Duodenal mucosa (tissue), 2 donors: ENCODE measurements at regions not wholly inside any gene's neighbourhood (a gene's known extent, or its start where the extent isn't known, plus 50 kb on each side); places are given as distances from the start of the nearest gene placed in this dataset.

Source experiments
- H3K27ac ChIP-seq: one replicate; pipeline ENCODE4 v1.7.0; 2013; ENCODE audit warnings: low read depth, low read length
- H3K27me3 ChIP-seq, 2 donors: one replicate each; pipeline ENCODE4 v1.7.0; 2013; ENCODE audit warnings: low read length in 2 of 2, control low read depth in 1 of 2; ENCODE audit not compliant: insufficient read depth in 2 of 2, control insufficient read depth in 1 of 2
- H3K36me3 ChIP-seq, 2 donors: one replicate each; pipeline ENCODE4 v1.7.0; 2013; ENCODE audit warnings: low read length in 2 of 2, control low read depth in 1 of 2; ENCODE audit not compliant: insufficient read depth in 2 of 2, control insufficient read depth in 1 of 2
- H3K4me1 ChIP-seq, 2 donors: one replicate each; pipeline ENCODE4 v1.7.0; 2013; ENCODE audit warnings: low read length in 2 of 2, control low read depth in 1 of 2; ENCODE audit not compliant: insufficient read depth in 2 of 2, control insufficient read depth in 1 of 2
- H3K4me3 ChIP-seq, 2 donors: one replicate each; pipeline ENCODE4 v1.7.0; 2013; ENCODE audit warnings: low read length in 2 of 2, low read depth in 1 of 2
- H3K9ac ChIP-seq, 2 donors: one replicate each; pipeline ENCODE4 v1.7.0; 2013; ENCODE audit warnings: low read length in 2 of 2, low read depth in 1 of 2
- H3K9me3 ChIP-seq, 2 donors: one replicate each; pipeline ENCODE4 v1.7.0; 2013; ENCODE audit warnings: low read length in 2 of 2, control low read depth in 1 of 2; ENCODE audit not compliant: control insufficient read depth in 1 of 2

GRCh38 chr2:203803053-203803429, 64.5 kb upstream of the CTLA4 start:
- Histone ChIP-seq H3K27ac (no peak overlapping the region), H3K36me3 (no peaks in the 10 kb centered on the region), H3K4me1 (no peaks in the 10 kb centered on the region), H3K9ac (no peak overlapping the region), H3K4me3 (no peak overlapping the region), H3K9me3 (peaks cover 0 to 12% of the 10 kb centered on the region in 2 donors), H3K27me3 (no peaks in the 10 kb centered on the region)

DNA sequence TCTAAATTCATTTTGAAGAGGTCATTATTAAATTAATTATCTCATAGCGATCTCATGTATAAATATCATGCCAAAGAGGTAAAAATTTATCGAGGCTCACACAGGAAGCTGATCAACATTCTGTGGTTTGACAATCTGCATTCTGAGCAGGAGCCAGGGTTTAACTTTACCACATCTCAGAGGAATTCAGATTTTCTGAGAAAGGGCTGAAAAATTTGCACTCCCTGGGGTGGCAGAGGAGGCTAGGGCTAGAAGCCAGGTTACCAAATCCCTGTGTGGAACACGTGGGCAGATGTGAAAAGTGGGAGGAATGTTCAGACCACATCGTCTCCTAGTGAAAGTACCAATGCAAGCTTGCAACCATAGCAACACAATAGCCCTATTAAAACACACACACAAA, 63.5 kb upstream of the CTLA4 start:
- Histone ChIP-seq H3K9me3 (peaks cover 0 to 12% of the 10 kb centered on the region in 2 donors), H3K27ac (no peak overlapping the region), H3K4me3 (no peak overlapping the region), H3K36me3 (no peaks in the 10 kb centered on the region), H3K9ac (no peak overlapping the region), H3K27me3 (no peaks in the 10 kb centered on the region), H3K4me1 (peaks cover 2 to 4% of the 10 kb centered on the region in 2 donors)

DNA sequence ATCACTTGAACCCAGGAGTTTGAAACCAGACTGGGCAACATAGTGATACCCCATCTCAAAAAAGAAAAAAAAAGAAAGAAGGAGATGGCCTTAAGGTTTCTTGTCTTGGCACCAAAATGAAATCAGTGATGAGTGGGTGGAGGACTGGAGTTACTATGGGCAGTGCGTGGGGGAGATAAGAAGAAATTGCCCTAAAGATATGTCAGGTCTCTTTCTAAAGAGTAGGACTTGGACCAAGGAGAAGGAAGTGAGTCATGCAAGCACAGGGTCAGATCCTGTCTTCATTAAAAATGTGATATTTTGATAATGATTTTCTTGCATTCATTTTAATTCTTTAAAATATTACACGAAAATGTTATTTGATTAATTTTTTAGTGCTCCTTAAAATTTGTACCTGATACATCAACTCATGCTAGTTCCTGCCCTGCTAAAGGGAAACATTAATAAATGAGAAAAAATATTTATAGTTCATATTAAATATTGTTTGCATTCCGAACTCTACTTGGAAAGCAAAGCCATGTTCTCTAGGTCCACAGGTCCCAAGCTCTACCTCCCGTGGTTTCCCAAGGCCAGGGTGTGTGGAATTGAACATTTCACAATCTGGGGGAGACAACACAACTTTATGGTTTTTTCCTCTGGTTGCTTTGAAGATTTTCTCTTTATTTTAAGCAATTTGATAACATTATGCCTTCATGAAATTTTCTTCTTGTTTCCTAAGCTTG, 62.6 kb upstream of the CTLA4 start:
- Histone ChIP-seq H3K4me3 (no peak overlapping the region), H3K9me3 (peaks cover 0 to 12% of the 10 kb centered on the region in 2 donors), H3K4me1 (peaks cover 3 to 7% of the 10 kb centered on the region in 2 donors), H3K27me3 (no peaks in the 10 kb centered on the region), H3K9ac (no peak overlapping the region), H3K36me3 (no peaks in the 10 kb centered on the region), H3K27ac (no peak overlapping the region)

DNA sequence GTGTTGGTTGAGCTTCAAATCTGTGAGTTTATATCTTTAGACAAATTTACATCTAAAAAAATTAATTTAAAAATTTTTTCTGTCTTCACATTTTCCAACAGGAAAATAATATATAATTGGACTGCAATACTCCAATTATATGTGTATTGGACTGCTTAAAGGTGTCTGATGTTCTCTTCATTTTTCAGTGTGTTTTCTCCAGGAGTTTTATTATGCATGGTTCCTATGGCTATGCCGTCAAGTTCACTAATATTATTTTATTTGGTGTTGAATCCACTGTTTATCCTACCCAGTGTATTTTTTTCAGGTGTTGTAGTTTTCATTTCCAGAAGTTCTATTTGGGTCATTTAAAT, 62.1 kb upstream of the CTLA4 start:
- Histone ChIP-seq H3K27me3 (no peaks in the 10 kb centered on the region), H3K27ac (no peak overlapping the region), H3K4me3 (no peak overlapping the region), H3K9me3 (peaks cover 0 to 12% of the 10 kb centered on the region in 2 donors), H3K36me3 (no peaks in the 10 kb centered on the region), H3K4me1 (peaks cover 3 to 12% of the 10 kb centered on the region in 2 donors), H3K9ac (no peak overlapping the region)

DNA sequence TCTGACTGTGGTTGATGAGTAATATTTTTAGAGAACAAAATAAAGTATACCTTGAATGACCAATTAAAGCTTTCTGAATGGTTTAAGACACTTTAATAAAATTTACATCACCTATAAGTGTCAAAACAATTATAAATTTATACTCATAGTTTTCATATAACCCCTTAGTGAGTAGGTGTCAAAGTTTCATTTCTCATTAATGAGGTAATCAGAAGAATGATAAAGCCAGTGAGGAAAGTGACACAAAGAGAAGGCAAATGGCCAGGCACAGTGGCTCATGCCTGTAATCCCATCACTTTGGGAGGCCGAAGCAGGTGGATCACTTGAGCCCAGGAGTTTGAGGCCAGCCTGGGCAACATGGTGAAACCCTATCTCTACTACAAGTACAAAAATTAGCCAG, 60.8 kb upstream of the CTLA4 start:
- Histone ChIP-seq H3K36me3 (no peaks in the 10 kb centered on the region), H3K4me1 (peaks cover 13 to 20% of the 10 kb centered on the region in 2 donors), H3K27ac (no peak overlapping the region), H3K9ac (no peak overlapping the region), H3K27me3 (no peaks in the 10 kb centered on the region), H3K4me3 (no peak overlapping the region), H3K9me3 (peaks cover 0 to 12% of the 10 kb centered on the region in 2 donors)

DNA sequence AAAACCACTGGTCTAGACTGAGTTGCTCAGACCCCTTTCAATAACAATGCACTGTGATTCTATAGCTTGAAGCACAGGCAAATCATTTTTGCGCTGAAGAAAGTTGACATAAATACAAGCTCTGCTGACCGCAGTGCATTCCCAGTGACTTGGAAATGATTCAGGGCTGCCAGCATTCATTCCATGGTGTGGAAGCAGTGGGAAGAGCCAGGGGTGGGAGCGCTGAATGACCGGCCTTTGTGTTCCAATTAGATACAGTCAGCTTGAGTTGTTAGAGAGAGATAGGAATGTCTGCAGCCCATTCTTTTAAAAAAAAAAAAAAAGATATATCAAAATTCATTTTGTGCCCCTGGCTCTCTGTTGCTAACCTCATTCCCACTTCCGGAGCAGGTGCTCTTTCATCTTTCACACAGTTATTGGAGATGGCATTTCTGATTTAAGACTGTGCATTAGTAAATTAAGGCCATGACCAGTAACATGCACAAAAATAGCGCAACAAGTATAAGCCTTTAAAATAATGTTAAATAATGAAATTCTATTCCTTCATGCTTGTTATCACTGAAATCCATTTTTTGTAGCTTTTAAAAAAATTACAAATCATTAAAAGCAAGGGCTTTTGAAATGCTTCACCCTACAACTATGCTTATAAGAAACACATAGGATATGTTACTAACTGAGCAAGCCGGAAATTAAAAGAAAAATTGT, 59.4 kb upstream of the CTLA4 start:
- Histone ChIP-seq H3K27ac (no peak overlapping the region), H3K4me1 (peaks cover 26 to 30% of the 10 kb centered on the region in 2 donors), H3K9ac (no peak overlapping the region), H3K36me3 (no peaks in the 10 kb centered on the region), H3K9me3 (peaks cover 0 to 12% of the 10 kb centered on the region in 2 donors), H3K4me3 (no peak overlapping the region), H3K27me3 (no peaks in the 10 kb centered on the region)

GRCh38 chr2:203809084-203809521, 58.5 kb upstream of the CTLA4 start:
- Histone ChIP-seq H3K4me3 (no peak overlapping the region), H3K9ac (no peak overlapping the region), H3K27me3 (no peaks in the 10 kb centered on the region), H3K9me3 (peaks cover 0 to 12% of the 10 kb centered on the region in 2 donors), H3K36me3 (no peaks in the 10 kb centered on the region), H3K27ac (no peak overlapping the region), H3K4me1 (peaks cover 34 to 35% of the 10 kb centered on the region in 2 donors)

DNA sequence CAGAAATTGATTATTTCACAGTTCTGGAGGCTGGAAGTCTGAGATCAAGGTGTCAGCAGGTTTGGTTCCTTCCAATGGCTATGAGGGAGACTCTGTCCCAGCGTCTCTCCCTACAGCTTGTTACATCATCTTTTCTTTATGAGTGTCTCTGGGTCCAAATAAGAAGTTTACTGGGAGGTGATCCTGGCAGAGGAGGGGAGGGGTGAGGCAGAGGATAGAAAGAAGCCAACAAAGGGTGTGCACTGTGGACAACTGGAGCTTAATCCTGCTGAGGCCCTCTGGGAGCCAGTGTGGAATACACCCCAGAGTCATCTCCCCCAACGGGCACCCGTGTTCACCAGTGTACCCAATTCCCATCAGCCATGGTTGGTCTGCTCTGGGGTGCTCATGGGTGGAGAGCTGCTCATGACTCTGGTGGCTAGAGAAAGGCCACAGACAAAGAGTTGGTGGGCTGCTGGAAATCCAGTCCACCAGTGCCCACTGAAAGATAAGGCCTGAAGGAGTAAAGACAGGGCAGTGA, 57.5 kb upstream of the CTLA4 start:
- Histone ChIP-seq H3K27ac (no peak overlapping the region), H3K27me3 (no peaks in the 10 kb centered on the region)

GRCh38 chr2:203811491-203812221, 55.9 kb upstream of the CTLA4 start:
- no peaks in the 10 kb centered on the region for H3K27me3 ChIP-seq
- H3K4me1 ChIP-seq: peaks cover 41 to 46% of the 10 kb centered on the region in 2 donors
- peak overlapping the region; percentile 76 for H3K27ac ChIP-seq
- H3K9ac ChIP-seq: peak overlapping the region in 1 of 2 donors; percentile 49
- H3K36me3 ChIP-seq: no peaks in the 10 kb centered on the region
- no peaks in the 10 kb centered on the region for H3K9me3 ChIP-seq
- H3K4me3 ChIP-seq: peak overlapping the region in 1 of 2 donors; percentile 27

More for the DNA sequence above, 57.5 kb upstream of the CTLA4 start:
- H3K4me3 ChIP-seq: no peak overlapping the region
- no peak overlapping the region for H3K9ac ChIP-seq
- peaks cover 40 to 44% of the 10 kb centered on the region in 2 donors for H3K4me1 ChIP-seq
- peaks cover 0 to 9% of the 10 kb centered on the region in 2 donors for H3K9me3 ChIP-seq
- no peaks in the 10 kb centered on the region for H3K36me3 ChIP-seq
